ENCODE measurements at regions not wholly inside any gene's neighbourhood (a gene's known extent, or its start where the extent isn't known, plus 50 kb on each side); places are given as distances from the start of the nearest gene placed in this dataset.
"Not testable (repeated sequence)": the region's sequence is repeated elsewhere in the genome, so short reads cannot be mapped to it uniquely, and the experiment has no call there.

DNA sequence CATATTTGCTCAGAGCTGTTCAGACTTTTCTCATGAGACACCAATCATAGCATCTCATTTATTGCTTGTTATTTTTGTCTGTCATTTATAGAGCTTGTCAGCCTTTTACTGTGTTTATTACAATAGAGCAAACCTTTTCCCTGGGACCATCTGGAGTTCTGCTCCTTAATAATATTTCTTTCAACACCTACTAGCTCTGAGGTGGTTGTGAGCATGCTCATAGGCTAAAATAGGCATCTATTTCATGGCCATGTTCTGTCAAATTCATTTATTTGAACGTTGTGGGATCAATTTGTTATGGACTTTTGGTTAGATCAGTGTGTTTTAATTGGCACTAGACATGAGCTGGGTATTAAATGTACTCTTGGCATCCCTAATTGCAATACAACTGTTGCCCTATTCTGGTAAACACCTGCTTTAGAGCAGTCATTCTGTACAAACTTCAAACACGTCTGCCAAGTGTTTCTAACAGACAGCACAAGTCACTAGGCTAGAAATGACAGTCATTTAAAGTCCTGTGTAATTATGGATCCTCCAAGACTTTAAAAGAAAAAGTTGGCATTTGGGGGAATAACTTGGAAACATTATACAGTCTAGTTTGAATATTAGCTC is 766.3 kb downstream of the ZNF385D start:
- Mint-ChIP-seq H3K27me3 (ENCODE audit: unreplicated experiment) (no peaks in the 10 kb centered on the region), H3K27ac (ENCODE audit: unreplicated experiment) (no peak overlapping the region), H3K9me3 (ENCODE audit: unreplicated experiment) (no peaks in the 10 kb centered on the region), H3K4me1 (ENCODE audit: unreplicated experiment) (peaks cover 11% of the 10 kb centered on the region), H3K4me3 (ENCODE audit: unreplicated experiment) (no peak overlapping the region), H3K36me3 (ENCODE audit: low read depth, unreplicated experiment) (no peaks in the 10 kb centered on the region)
- TF ChIP-seq, protein P1, sequence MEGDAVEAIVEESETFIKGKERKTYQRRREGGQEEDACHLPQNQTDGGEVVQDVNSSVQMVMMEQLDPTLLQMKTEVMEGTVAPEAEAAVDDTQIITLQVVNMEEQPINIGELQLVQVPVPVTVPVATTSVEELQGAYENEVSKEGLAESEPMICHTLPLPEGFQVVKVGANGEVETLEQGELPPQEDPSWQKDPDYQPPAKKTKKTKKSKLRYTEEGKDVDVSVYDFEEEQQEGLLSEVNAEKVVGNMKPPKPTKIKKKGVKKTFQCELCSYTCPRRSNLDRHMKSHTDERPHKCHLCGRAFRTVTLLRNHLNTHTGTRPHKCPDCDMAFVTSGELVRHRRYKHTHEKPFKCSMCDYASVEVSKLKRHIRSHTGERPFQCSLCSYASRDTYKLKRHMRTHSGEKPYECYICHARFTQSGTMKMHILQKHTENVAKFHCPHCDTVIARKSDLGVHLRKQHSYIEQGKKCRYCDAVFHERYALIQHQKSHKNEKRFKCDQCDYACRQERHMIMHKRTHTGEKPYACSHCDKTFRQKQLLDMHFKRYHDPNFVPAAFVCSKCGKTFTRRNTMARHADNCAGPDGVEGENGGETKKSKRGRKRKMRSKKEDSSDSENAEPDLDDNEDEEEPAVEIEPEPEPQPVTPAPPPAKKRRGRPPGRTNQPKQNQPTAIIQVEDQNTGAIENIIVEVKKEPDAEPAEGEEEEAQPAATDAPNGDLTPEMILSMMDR (IDR thresholded peaks at IDR 0.05; ENCODE audit: unreplicated experiment) = no peak
- DNase-seq (ENCODE audit: low spot score) = no peak

GRCh38 chr3:20975188-20975651 is 775.8 kb downstream of the ZNF385D start:
- Mint-ChIP-seq H3K27ac (ENCODE audit: unreplicated experiment) (no peak overlapping the region), H3K4me1 (ENCODE audit: unreplicated experiment) (peaks cover 7% of the 10 kb centered on the region), H3K9me3 (ENCODE audit: unreplicated experiment) (no peaks in the 10 kb centered on the region), H3K27me3 (ENCODE audit: unreplicated experiment) (peaks cover 3% of the 10 kb centered on the region), H3K36me3 (ENCODE audit: low read depth, unreplicated experiment) (no peaks in the 10 kb centered on the region), H3K4me3 (ENCODE audit: unreplicated experiment) (no peak overlapping the region)
- DNase-seq (ENCODE audit: low spot score) = no peak
- TF ChIP-seq, protein P1 (IDR thresholded peaks at IDR 0.05; ENCODE audit: unreplicated experiment) = no peak

- H3K27me3 Mint-ChIP-seq (ENCODE audit: unreplicated experiment) = peaks cover 6% of the 10 kb centered on the region
- no peak overlapping the region for H3K27ac Mint-ChIP-seq (ENCODE audit: unreplicated experiment)
- peaks cover 3% of the 10 kb centered on the region for H3K4me1 Mint-ChIP-seq (ENCODE audit: unreplicated experiment)
- no peak overlapping the region for H3K4me3 Mint-ChIP-seq (ENCODE audit: unreplicated experiment)
- H3K9me3 Mint-ChIP-seq (ENCODE audit: unreplicated experiment) = no peaks in the 10 kb centered on the region
- H3K36me3 Mint-ChIP-seq (ENCODE audit: low read depth, unreplicated experiment) = no peaks in the 10 kb centered on the region
- DNase-seq (ENCODE audit: low spot score) = no peak
- TF ChIP-seq, protein P1 (IDR thresholded peaks at IDR 0.05; ENCODE audit: unreplicated experiment) = no peak
Measured at GRCh38 chr3:20974396-20974795, 776.6 kb downstream of the ZNF385D start.

DNA sequence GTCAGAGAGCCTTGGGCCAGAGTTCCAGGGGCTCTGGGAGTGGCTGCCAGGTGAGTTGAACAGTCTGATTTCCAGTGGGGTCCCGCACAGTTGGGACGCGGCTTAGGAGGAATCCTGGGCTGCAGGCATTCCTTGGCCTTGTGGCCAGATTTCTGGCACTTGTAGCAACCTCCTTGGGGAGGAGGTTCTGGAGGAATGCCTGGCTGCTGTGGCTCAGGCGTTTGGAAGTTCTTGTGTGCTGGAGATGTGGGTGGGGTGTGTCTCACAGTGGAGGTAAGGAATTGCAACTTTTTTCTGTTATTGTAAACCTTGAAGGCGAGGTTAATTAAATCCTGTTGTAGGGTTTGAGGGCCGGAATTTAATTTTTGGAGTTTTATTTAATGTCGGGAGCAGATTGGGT is 780.2 kb downstream of the ZNF385D start:
- H3K27me3 Mint-ChIP-seq (ENCODE audit: unreplicated experiment); DNase-seq (ENCODE audit: low spot score); H3K4me1 Mint-ChIP-seq (ENCODE audit: unreplicated experiment); H3K4me3 Mint-ChIP-seq (ENCODE audit: unreplicated experiment); H3K9me3 Mint-ChIP-seq (ENCODE audit: unreplicated experiment); H3K27ac Mint-ChIP-seq (ENCODE audit: unreplicated experiment); H3K36me3 Mint-ChIP-seq (ENCODE audit: low read depth, unreplicated experiment): not testable (repeated sequence)

GRCh38 chr3:20967485-20967884 is 781.5 kb upstream of the SGO1 start:
- not testable (repeated sequence) for DNase-seq (ENCODE audit: low spot score); H3K4me1 Mint-ChIP-seq (ENCODE audit: unreplicated experiment); H3K27ac Mint-ChIP-seq (ENCODE audit: unreplicated experiment); H3K9me3 Mint-ChIP-seq (ENCODE audit: unreplicated experiment); H3K27me3 Mint-ChIP-seq (ENCODE audit: unreplicated experiment); H3K36me3 Mint-ChIP-seq (ENCODE audit: low read depth, unreplicated experiment); H3K4me3 Mint-ChIP-seq (ENCODE audit: unreplicated experiment)

DNA sequence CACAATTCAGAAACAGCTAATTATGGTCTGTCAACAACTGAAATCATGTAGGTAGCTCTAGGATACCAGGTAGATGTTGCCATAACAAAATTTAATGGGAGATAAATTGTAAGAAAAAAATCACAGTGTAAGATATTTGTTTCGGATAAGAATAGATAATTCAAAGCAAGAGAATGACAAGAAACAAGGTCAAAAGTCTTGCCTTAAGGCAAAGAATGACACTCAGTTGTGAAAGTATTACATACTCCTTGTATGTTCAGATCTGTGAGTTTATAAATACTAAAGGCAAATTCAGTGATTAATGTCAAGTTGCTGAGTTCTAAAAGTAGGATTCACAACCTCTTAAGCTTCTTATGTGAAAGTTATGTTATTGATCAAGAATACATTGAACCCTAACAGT is 772.2 kb upstream of the SGO1 start:
- TF ChIP-seq, protein P1 (IDR thresholded peaks at IDR 0.05; ENCODE audit: unreplicated experiment) = no peak
- no peaks in the 10 kb centered on the region for H3K4me1 Mint-ChIP-seq (ENCODE audit: unreplicated experiment)
- H3K36me3 Mint-ChIP-seq (ENCODE audit: low read depth, unreplicated experiment) = no peaks in the 10 kb centered on the region
- no peaks in the 10 kb centered on the region for H3K27me3 Mint-ChIP-seq (ENCODE audit: unreplicated experiment)
- DNase-seq (ENCODE audit: low spot score) = no peak
- H3K27ac Mint-ChIP-seq (ENCODE audit: unreplicated experiment) = no peak overlapping the region
- no peak overlapping the region for H3K4me3 Mint-ChIP-seq (ENCODE audit: unreplicated experiment)
- H3K9me3 Mint-ChIP-seq (ENCODE audit: unreplicated experiment) = no peaks in the 10 kb centered on the region
